RWPE1 (cell line): ENCODE measurements at regions not wholly inside any gene's neighbourhood (a gene's known extent, or its start where the extent isn't known, plus 50 kb on each side); places are given as distances from the start of the nearest gene placed in this dataset.

Source experiments
- CTCF ChIA-PET: fragments of 350-600 bp; sonication (Branson Sonifier 250); formaldehyde crosslinking; extraction: SDS; loops from one replicate; lab custom pipeline; 2021; lab: Yijun Ruan, JAX
- POLR2A ChIA-PET: fragments of 400-600 bp; formaldehyde crosslinking; extraction: SDS; loops from one replicate; lab custom pipeline; 2020; ENCODE audit warnings: antibody characterized with exemption; ENCODE audit not compliant: low non-redundant PET; lab: Yijun Ruan, JAX
- DNase-seq: peaks from one replicate; pipeline ENCODE4 v3.0.0; 2012; ENCODE audit warnings: low spot score
- H3K27ac ChIP-seq: fragments of 450-650 bp; 2 replicates; pipeline ENCODE4 v1.5.1; 2017
- TF ChIP-seq, protein P1 (sequence below): fragments of 450-650 bp; conservative IDR thresholded peaks from 2 replicates; pipeline ENCODE4 v1.5.1; 2017; ENCODE audit warnings: low read depth, mild to moderate bottlenecking

DNA sequence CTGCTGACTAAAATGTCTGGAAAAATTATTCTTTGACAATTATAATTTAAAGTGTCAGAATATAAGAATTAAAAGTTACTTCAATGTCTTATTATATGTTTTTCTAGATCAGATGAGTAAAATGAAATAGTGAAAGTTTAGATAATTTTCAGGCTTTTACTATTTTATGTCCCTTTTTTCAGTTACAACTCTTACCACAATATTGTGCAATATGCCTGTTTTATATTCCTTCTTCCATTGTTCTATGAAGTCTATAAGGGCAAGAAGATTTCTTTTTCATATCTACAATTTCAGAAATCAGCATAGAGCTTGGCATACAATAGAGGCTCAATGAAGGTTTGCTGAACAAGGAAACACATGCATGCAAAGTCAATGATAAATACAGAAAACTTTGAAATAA, 401.2 kb upstream of the HTR1E start:
- TF ChIP-seq, protein P1, sequence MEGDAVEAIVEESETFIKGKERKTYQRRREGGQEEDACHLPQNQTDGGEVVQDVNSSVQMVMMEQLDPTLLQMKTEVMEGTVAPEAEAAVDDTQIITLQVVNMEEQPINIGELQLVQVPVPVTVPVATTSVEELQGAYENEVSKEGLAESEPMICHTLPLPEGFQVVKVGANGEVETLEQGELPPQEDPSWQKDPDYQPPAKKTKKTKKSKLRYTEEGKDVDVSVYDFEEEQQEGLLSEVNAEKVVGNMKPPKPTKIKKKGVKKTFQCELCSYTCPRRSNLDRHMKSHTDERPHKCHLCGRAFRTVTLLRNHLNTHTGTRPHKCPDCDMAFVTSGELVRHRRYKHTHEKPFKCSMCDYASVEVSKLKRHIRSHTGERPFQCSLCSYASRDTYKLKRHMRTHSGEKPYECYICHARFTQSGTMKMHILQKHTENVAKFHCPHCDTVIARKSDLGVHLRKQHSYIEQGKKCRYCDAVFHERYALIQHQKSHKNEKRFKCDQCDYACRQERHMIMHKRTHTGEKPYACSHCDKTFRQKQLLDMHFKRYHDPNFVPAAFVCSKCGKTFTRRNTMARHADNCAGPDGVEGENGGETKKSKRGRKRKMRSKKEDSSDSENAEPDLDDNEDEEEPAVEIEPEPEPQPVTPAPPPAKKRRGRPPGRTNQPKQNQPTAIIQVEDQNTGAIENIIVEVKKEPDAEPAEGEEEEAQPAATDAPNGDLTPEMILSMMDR = no peak
- H3K27ac ChIP-seq = no peak overlapping the region
- ChIA-PET POLR2A (no interaction called here), CTCF (interaction anchor here (0.6 kb wide), 1 partner anchor 98 kb away, joined by 4 read pairs; no protein-coding TSS in a partner anchor)
- DNase-seq = no peak

DNA sequence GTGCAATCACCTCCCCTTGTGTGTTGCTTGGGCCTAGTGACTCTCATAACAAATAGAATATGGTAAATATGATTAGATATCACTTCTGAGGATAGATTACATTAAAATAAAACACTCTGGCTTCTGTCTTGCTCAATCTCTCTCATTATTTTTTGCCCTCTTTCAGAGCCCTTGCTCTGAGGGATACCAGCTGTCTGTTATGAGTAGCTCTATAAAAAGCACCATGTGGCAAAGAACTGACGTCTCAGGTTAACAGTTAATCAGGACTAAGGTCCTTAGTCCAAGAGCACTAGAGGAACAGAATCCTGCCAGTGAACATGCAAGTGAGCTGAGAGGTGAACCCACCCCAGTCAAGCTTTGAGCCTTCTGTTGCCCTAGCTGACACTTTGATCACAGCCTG, 402.2 kb upstream of the HTR1E start:
- no peak overlapping the region for H3K27ac ChIP-seq
- TF ChIP-seq, protein P1 = no peak
- POLR2A ChIA-PET = no interaction called here
- CTCF ChIA-PET = no interaction called here
- DNase-seq = no peak

DNA sequence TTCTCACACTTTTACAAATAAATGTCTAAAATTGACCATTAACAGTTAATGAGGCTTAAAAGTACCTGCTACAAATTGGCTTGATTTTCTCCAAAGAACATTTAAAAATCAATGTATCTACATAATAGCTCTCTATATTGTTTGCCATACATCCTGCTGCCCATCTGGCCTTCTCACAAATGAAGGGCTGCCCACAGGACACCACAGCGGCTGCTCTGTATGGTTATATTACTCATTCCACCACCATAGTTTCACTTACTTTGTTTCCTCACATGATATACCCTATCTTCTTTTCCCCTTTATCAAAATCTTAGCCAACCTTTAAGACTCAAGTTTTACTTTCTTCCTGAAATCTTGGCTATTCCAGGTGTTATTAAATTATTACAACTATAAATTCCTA, 407.7 kb upstream of the HTR1E start:
- no peak for DNase-seq
- TF ChIP-seq, protein P1 = no peak
- H3K27ac ChIP-seq = no peak overlapping the region
- ChIA-PET CTCF (no interaction called here), POLR2A (no interaction called here)

DNA sequence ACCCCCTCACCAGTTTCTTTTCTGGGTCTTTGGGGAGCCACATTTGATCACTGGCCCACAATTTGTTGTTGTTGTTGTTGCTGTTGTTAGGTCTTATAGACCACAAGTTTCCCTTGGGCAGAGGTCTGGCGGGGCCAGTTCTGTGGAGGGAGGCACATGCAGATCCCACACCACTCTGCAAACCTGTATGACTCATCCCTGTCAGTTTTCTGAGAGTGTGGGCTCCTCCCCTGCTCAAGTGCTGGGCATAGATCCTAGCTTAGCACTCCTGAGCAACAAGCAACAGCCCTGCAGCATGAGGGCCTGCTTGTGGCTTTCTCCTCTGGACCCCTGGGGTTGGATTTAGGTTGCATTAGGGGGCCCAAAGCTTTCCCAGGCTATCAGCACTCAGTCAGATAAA, 411.1 kb upstream of the HTR1E start:
- no peak for DNase-seq
- TF ChIP-seq, protein P1 = no peak
- POLR2A ChIA-PET = no interaction called here
- CTCF ChIA-PET = no interaction called here
- no peak overlapping the region for H3K27ac ChIP-seq

DNA sequence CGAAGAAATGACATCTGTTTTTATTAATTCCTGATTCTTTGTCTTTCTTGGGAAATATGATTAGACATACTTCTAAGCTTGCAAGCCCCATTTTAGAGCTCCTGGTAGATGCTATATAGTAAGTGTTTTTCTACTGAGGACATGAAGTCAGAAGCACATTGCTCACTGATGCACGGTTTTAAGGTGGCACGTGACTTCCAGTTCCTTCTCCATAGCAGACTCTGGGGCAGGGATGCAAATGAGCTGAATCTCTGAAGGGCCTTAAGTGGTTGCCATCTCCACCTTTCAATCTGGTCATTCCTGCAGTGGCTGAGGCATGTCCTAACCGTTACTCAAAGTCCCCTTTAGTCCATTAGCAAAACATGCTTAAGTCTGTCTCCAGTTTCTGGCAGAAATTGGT, 421.2 kb upstream of the HTR1E start:
- TF ChIP-seq, protein P1 = no peak
- H3K27ac ChIP-seq = no peak overlapping the region
- DNase-seq = no peak
- POLR2A ChIA-PET = no interaction called here
- CTCF ChIA-PET = no interaction called here

DNA sequence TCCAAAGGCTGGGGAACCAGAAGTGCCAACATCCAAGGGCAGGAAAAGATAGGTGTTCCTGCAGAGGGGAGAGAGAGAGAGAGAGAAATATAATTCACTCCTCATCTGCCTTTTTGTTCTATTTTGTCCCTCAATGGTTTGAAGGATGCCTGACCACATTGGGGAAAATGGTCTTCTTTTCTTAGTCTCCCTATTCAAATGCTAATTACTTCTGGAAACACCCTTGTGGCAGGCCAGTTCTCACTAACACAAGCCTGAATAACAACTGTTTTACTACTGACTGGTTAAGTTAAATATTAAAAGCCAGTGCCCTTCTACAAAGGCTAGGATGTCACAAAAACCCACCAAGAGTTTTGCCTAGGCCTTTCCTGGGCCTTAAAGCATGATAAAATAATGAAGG, 425.4 kb upstream of the HTR1E start:
- TF ChIP-seq, protein P1 = no peak
- ChIA-PET POLR2A (no interaction called here), CTCF (no interaction called here)
- no peak overlapping the region for H3K27ac ChIP-seq
- no peak for DNase-seq

DNA sequence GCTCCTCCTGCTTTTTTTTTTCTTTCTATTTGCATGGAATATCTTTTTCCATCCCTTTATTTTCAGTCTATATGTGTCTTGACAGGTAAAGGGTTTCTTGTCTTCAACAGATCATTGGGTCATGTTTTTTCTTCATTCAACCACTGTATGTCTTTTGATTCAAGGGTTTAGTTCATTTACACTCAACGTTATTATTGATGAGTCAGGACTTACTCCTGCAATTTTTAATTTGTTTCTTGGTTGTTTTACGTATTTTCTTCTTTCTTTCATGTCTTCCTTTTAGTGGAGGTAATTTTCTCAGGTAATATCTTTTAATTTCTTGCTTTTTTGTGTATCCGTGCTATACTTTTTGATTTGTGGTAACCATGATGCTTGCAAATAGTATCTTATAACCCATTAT, 429.1 kb upstream of the HTR1E start:
- no peak overlapping the region for H3K27ac ChIP-seq
- TF ChIP-seq, protein P1 = no peak
- ChIA-PET CTCF (no interaction called here), POLR2A (no interaction called here)
- DNase-seq = no peak
